Left lung (tissue), 4 donors: ENCODE measurements at regions not wholly inside any gene's neighbourhood (a gene's known extent, or its start where the extent isn't known, plus 50 kb on each side); places are given as distances from the start of the nearest gene placed in this dataset.
A peak's percentile ranks its signal among the peaks of the same experiment; 100 is the strongest.

Experiments
- ATAC-seq: fragments of 200-7000 bp; cut with Tn5 transposase; one replicate; pipeline ENCODE4 v1.9.1; 2020; ENCODE audit warnings: moderate library complexity
- DNase-seq, 4 donors: peaks; one replicate each; pipeline ENCODE4 v3.0.0-alpha.2; 2013 to 2020
- H3K27ac ChIP-seq, 2 donors: fragments of 200-600 bp; sonication (generic) in 1 of 2; one replicate each; pipeline versions ENCODE4 v1.5.0 to v1.8.0; 2020 to 2021
- H3K27me3 ChIP-seq, 2 donors: fragments of 200-600 bp; sonication (generic) in 1 of 2; one replicate each; pipeline versions ENCODE4 v1.5.0 to v1.8.0; 2020 to 2021
- H3K36me3 ChIP-seq, 2 donors: fragments of 200-600 bp; sonication (generic) in 1 of 2; one replicate each; pipeline versions ENCODE4 v1.5.0 to v1.8.0; 2020 to 2021
- H3K4me1 ChIP-seq, 2 donors: fragments of 200-600 bp; one replicate each; pipeline ENCODE4 v1.8.0; 2021
- H3K4me3 ChIP-seq, 2 donors: fragments of 200-600 bp; sonication (generic) in 1 of 2; one replicate each; pipeline versions ENCODE4 v1.5.0 to v1.8.0; 2020 to 2021; ENCODE audit warnings: mild to moderate bottlenecking in 1 of 2
- H3K9me3 ChIP-seq, 2 donors: fragments of 200-600 bp; sonication (generic) in 1 of 2; one replicate each; pipeline versions ENCODE4 v1.5.0 to v1.8.0; 2020 to 2021
- CTCF ChIP-seq, 2 donors: fragments of 200-600 bp; sonication (generic) in 1 of 2; IDR thresholded peaks; one replicate each; pipeline versions ENCODE4 v1.5.0 to v1.8.0; 2021; ENCODE audit warnings: antibody characterized with exemption in 2 of 2
- intact Hi-C, 2 donors: fragments of 100-400 bp; cut with DNase I; formaldehyde crosslinking; loops; one replicate each; pipeline versions ENCODE4 v1.11.2 to v1.14.2; 2022
- donor health status: DM: no; HTN: yes; CAD: no.
- donor health status: DM: no; HTN: no; CAD: no.

DNA sequence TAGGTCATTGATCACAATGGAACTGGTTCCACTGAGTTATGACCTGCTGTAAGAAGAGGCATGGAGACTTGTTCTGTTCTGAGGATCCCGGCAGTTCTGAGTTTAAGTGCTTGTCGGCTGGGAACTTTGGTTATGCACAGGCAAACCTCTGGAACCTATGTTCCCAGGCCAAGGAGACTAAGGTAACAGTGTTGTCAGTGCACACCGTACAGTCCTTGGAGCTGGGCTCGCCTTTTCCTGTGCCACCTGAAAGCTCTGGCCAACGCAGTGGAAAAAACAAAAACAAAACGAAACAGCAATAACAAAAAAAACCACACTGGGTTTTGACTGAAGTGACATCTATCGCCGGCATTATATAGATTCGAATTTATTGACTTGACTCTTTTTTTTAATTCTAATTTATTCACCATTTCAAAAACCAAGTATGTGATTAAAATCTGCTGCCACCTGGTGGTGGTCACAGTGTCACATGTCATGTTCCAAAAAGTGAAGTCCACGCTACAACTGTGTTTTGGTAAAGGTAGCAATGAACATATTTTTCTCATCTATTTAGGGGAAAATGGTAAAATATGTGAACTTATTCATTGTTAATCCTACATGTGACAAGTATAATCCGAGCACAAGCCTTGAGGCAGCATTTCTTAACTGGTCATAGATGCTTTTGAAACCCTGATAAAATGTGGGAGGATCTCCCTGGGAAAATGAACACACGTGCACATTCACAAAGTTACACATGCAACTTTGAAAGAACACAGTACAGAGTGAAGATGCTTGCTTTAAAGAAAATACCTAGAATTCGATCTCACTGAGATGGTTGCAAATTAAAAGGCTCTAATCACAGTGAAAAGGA, 113.8 kb upstream of the PPP2R2D start:
- intact Hi-C loops, result no loop called here
- ATAC-seq (no peak), DNase-seq (peak in 2 of 4 donors; percentile 28 to 53)
- H3K4me3 ChIP-seq, result no peak overlapping the region
- H3K9me3 ChIP-seq, result no peaks in the 10 kb centered on the region
- peaks cover 0 to 16% of the 10 kb centered on the region in 2 donors for H3K27me3 ChIP-seq
- peak; percentile 63 to 70 for TF ChIP-seq CTCF (IDR thresholded peaks at IDR 0.05)
- H3K27ac ChIP-seq, result no peak overlapping the region
- H3K36me3 ChIP-seq, result no peaks in the 10 kb centered on the region
- no peaks in the 10 kb centered on the region for H3K4me1 ChIP-seq

- TF ChIP-seq CTCF (IDR thresholded peaks at IDR 0.05), result no peak
- Histone ChIP-seq H3K27me3 (peaks cover 0 to 26% of the 10 kb centered on the region in 2 donors), H3K27ac (no peak overlapping the region), H3K36me3 (no peaks in the 10 kb centered on the region), H3K9me3 (no peaks in the 10 kb centered on the region), H3K4me3 (no peak overlapping the region), H3K4me1 (no peaks in the 10 kb centered on the region)
- intact Hi-C loops, result no loop called here
- no peak for DNase-seq
- no peak for ATAC-seq
Measured at GRCh38 chr10:131787961-131788360, 112.8 kb upstream of the PPP2R2D start.

- Histone ChIP-seq H3K4me3 (no peak overlapping the region), H3K27me3 (peaks cover 0 to 26% of the 10 kb centered on the region in 2 donors), H3K36me3 (no peaks in the 10 kb centered on the region), H3K27ac (no peak overlapping the region), H3K9me3 (no peaks in the 10 kb centered on the region), H3K4me1 (no peaks in the 10 kb centered on the region)
- intact Hi-C loops, result no loop called here
- no peak for DNase-seq
- TF ChIP-seq CTCF (IDR thresholded peaks at IDR 0.05), result no peak
- ATAC-seq, result no peak
Measured at GRCh38 chr10:131788386-131788785, 112.4 kb upstream of the PPP2R2D start.

DNA sequence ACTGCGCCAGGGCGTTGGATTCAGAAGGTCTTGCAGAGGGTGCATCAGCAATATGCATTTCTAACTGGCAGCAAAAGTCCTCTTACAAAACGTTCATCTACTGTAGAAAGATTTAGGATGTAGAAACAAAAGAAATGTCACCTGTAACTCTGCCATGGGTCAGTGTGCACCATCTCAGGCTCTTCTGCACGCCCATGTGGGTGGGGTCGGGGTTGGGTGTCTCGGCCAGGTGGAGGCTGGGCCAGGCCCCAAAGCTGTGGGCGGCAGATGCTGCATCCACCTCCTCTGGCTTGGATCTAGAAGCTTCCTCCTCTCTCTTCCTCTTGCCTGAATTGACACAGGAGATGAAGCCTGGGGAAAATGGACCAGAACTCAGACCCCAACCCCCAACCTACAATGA, 111.3 kb upstream of the PPP2R2D start:
- peaks cover 0 to 26% of the 10 kb centered on the region in 2 donors for H3K27me3 ChIP-seq
- DNase-seq, result no peak
- no peak overlapping the region for H3K27ac ChIP-seq
- H3K4me3 ChIP-seq, result no peak overlapping the region
- H3K9me3 ChIP-seq, result no peaks in the 10 kb centered on the region
- no peak for ATAC-seq
- H3K4me1 ChIP-seq, result no peaks in the 10 kb centered on the region
- intact Hi-C loops, result no loop called here
- H3K36me3 ChIP-seq, result no peaks in the 10 kb centered on the region
- no peak for TF ChIP-seq CTCF (IDR thresholded peaks at IDR 0.05)

- H3K9me3 ChIP-seq, result no peaks in the 10 kb centered on the region
- H3K4me3 ChIP-seq, result no peak overlapping the region
- peaks cover 0 to 26% of the 10 kb centered on the region in 2 donors for H3K27me3 ChIP-seq
- DNase-seq, result no peak
- intact Hi-C loops, result no loop called here
- H3K4me1 ChIP-seq, result no peaks in the 10 kb centered on the region
- no peaks in the 10 kb centered on the region for H3K36me3 ChIP-seq
- no peak overlapping the region for H3K27ac ChIP-seq
- ATAC-seq, result no peak
- TF ChIP-seq CTCF (IDR thresholded peaks at IDR 0.05), result no peak
Measured at GRCh38 chr10:131790021-131790420, 110.8 kb upstream of the PPP2R2D start.
